H9 (cell line): ENCODE measurements at regions not wholly inside any gene's neighbourhood (a gene's known extent, or its start where the extent isn't known, plus 50 kb on each side); places are given as distances from the start of the nearest gene placed in this dataset.

Source experiments
- DNase-seq: peaks from one replicate; pipeline ENCODE4 v3.0.0-alpha.2; 2017
- H2AFZ ChIP-seq: one replicate; pipeline ENCODE4 v1.6.1; 2013; ENCODE audit warnings: mild to moderate bottlenecking, low read length, control low read depth, moderate library complexity
- H2AK5ac ChIP-seq: 2 replicates; pipeline ENCODE4 v1.6.1; 2013; ENCODE audit warnings: low read length, control low read depth, mixed read lengths; ENCODE audit not compliant: insufficient read length
- H2BK120ac ChIP-seq: one replicate; pipeline ENCODE4 v1.6.1; 2013; ENCODE audit warnings: low read depth, mild to moderate bottlenecking, low read length, control low read depth, inconsistent platforms; ENCODE audit not compliant: poor library complexity, severe bottlenecking
- H2BK12ac ChIP-seq: 2 replicates; pipeline ENCODE4 v1.6.1; 2013; ENCODE audit warnings: low read length, control low read depth, mixed read lengths, low read depth; ENCODE audit not compliant: insufficient read length
- H2BK15ac ChIP-seq: 2 replicates; pipeline ENCODE4 v1.6.1; 2013; ENCODE audit warnings: low read depth, low read length, control low read depth
- H2BK20ac ChIP-seq: one replicate; pipeline ENCODE4 v1.6.1; 2013; ENCODE audit warnings: low read depth, mild to moderate bottlenecking, low read length, control low read depth, inconsistent platforms; ENCODE audit not compliant: poor library complexity, severe bottlenecking
- H2BK5ac ChIP-seq: 2 replicates; pipeline ENCODE4 v1.6.1; 2013; ENCODE audit warnings: low read length, control low read depth, mixed read lengths; ENCODE audit not compliant: insufficient read length
- H3K14ac ChIP-seq: 2 replicates; pipeline ENCODE4 v1.6.1; 2013; ENCODE audit warnings: low read length, control low read depth; ENCODE audit not compliant: insufficient read depth
- H3K18ac ChIP-seq: 2 replicates; pipeline ENCODE4 v1.6.1; 2013; ENCODE audit warnings: low read depth, mild to moderate bottlenecking, mixed read lengths, low read length, control low read depth; ENCODE audit not compliant: insufficient read length
- H3K23ac ChIP-seq: 2 replicates; pipeline ENCODE4 v1.6.1; 2013; ENCODE audit warnings: low read length, control low read depth, mixed read lengths, low read depth; ENCODE audit not compliant: insufficient read length
- H3K23me2 ChIP-seq: 2 replicates; pipeline ENCODE4 v1.6.1; 2013; ENCODE audit warnings: low read depth, mild to moderate bottlenecking, mixed read lengths, low read length, control low read depth; ENCODE audit not compliant: insufficient read length, poor library complexity, severe bottlenecking
- H3K27ac ChIP-seq: 2 replicates; pipeline ENCODE4 v1.5.1; 2013; ENCODE audit warnings: low read length, control low read depth, mixed read lengths, low read depth; ENCODE audit not compliant: insufficient read length
- H3K27me3 ChIP-seq: 2 replicates; pipeline ENCODE4 v1.6.1; 2013; ENCODE audit warnings: low read length, control low read depth, inconsistent platforms; ENCODE audit not compliant: insufficient read depth
- H3K4ac ChIP-seq: 2 replicates; pipeline ENCODE4 v1.6.1; 2013; ENCODE audit warnings: low read depth, mild to moderate bottlenecking, control low read depth, inconsistent platforms, low read length, moderate library complexity
- H3K4me1 ChIP-seq: 2 replicates; pipeline ENCODE4 v1.6.1; 2013; ENCODE audit warnings: low read length, control low read depth, inconsistent platforms; ENCODE audit not compliant: insufficient read depth
- H3K4me2 ChIP-seq: 2 replicates; pipeline ENCODE4 v1.6.1; 2013; ENCODE audit warnings: low read length, control low read depth, mixed read lengths; ENCODE audit not compliant: insufficient read length, insufficient read depth
- H3K56ac ChIP-seq: 2 replicates; pipeline ENCODE4 v1.6.1; 2013; ENCODE audit warnings: low read depth, mild to moderate bottlenecking, mixed read lengths, low read length, control low read depth; ENCODE audit not compliant: insufficient read length
- H3K79me1 ChIP-seq: 2 replicates; pipeline ENCODE4 v1.6.1; 2013; ENCODE audit warnings: low read depth, mild to moderate bottlenecking, moderate library complexity, low read length, control low read depth, inconsistent platforms; ENCODE audit not compliant: insufficient read depth, poor library complexity, severe bottlenecking
- H3K79me2 ChIP-seq: 2 replicates; pipeline ENCODE4 v1.6.1; 2013; ENCODE audit warnings: low read length, control low read depth, inconsistent platforms; ENCODE audit not compliant: insufficient read depth
- H3K9ac ChIP-seq: 2 replicates; pipeline ENCODE4 v1.6.1; 2013; ENCODE audit warnings: low read length, control low read depth, mixed read lengths; ENCODE audit not compliant: insufficient read length; ENCODE audit errors: extremely low read depth
- H3K9me3 ChIP-seq: one replicate; pipeline ENCODE4 v1.6.1; 2013; ENCODE audit warnings: low read depth, low read length, inconsistent platforms; ENCODE audit not compliant: control insufficient read depth
- H3T11ph ChIP-seq: one replicate; pipeline ENCODE4 v1.6.1; 2013; ENCODE audit warnings: mild to moderate bottlenecking, low read length, control low read depth, inconsistent platforms
- H4K20me1 ChIP-seq: one replicate; pipeline ENCODE4 v1.6.1; 2013; ENCODE audit not compliant: control insufficient read depth, insufficient read length, insufficient read depth
- H4K5ac ChIP-seq: 2 replicates; pipeline ENCODE4 v1.6.1; 2013; ENCODE audit warnings: low read depth, mild to moderate bottlenecking, mixed read lengths, low read length, control low read depth; ENCODE audit not compliant: insufficient read length
- H4K8ac ChIP-seq: replicated peaks from 2 replicates; pipeline ENCODE4 v1.6.1; 2013; ENCODE audit warnings: low read length, control low read depth, mixed read lengths, low read depth; ENCODE audit not compliant: insufficient read length
- H4K91ac ChIP-seq: 2 replicates; pipeline ENCODE4 v1.6.1; 2013; ENCODE audit warnings: low read depth, mild to moderate bottlenecking, moderate library complexity, mixed read lengths, low read length, control low read depth; ENCODE audit not compliant: insufficient read length
- H3K27ac Mint-ChIP-seq, 3 experiments: 2 replicates in 2 of 3; 3 replicates in 1 of 3; pipeline ENCODE4 v1.8.0; 2020 to 2021; ENCODE audit warnings: mixed read lengths in 3 of 3, mild to moderate bottlenecking in 1 of 3, moderate library complexity in 1 of 3
- H3K27me3 Mint-ChIP-seq: 2 replicates; pipeline ENCODE4 v1.8.0; 2021; ENCODE audit warnings: low read depth, mild to moderate bottlenecking, moderate library complexity, mixed read lengths
- H3K36me3 Mint-ChIP-seq, 3 experiments: 2 replicates in 2 of 3; 3 replicates in 1 of 3; pipeline ENCODE4 v1.8.0; 2020 to 2021; ENCODE audit warnings: low read depth in 3 of 3, mixed read lengths in 3 of 3; ENCODE audit not compliant: insufficient read depth in 1 of 3
- H3K4me1 Mint-ChIP-seq, 2 experiments: 2 replicates each; pipeline ENCODE4 v1.8.0; 2020; ENCODE audit warnings: mixed read lengths in 2 of 2
- H3K4me3 Mint-ChIP-seq, 2 experiments: 2 replicates in 1 of 2; 3 replicates in 1 of 2; pipeline ENCODE4 v1.8.0; 2020 to 2021; ENCODE audit warnings: mild to moderate bottlenecking in 2 of 2, mixed read lengths in 2 of 2, moderate library complexity in 1 of 2
- H3K9me3 Mint-ChIP-seq, 2 experiments: 2 replicates in 1 of 2; 3 replicates in 1 of 2; pipeline ENCODE4 v1.8.0; 2020; ENCODE audit warnings: mild to moderate bottlenecking in 2 of 2, mixed read lengths in 2 of 2, moderate library complexity in 1 of 2
- CTCF ChIP-seq: fragments of 200-600 bp; sonication (generic); conservative IDR thresholded peaks from 3 replicates; pipeline ENCODE4 v1.8.0; 2021; ENCODE audit warnings: antibody characterized with exemption, mild to moderate bottlenecking
- WGBS: extraction: QIAGEN DNeasy Blood & Tissue Kit; methylation state at CpG from one replicate; pipeline ENCODE4 v1.1.7; 2013; ENCODE audit warnings: missing lambda C conversion rate, low lambda C conversion rate, mixed read lengths; ENCODE audit not compliant: insufficient read length; ENCODE audit errors: extremely low coverage; 5-methylcytosine and 5-hydroxymethylcytosine counted together

- no peaks in the 10 kb centered on the region for H3K4me1 ChIP-seq
- no peaks in the 10 kb centered on the region for H3K79me2 ChIP-seq
- H2BK5ac ChIP-seq, result no peak overlapping the region
- no peaks in the 10 kb centered on the region for H3K23me2 ChIP-seq
- H3K4ac ChIP-seq, result no peak overlapping the region
- H3K9me3 ChIP-seq, result no peaks in the 10 kb centered on the region
- no peaks in the 10 kb centered on the region for H3K79me1 ChIP-seq
- H4K8ac ChIP-seq, result no peak overlapping the region
- H2AFZ ChIP-seq, result no peak overlapping the region
- H2BK12ac ChIP-seq, result no peak overlapping the region
- H3T11ph ChIP-seq, result no peak overlapping the region
- no peak overlapping the region for H2BK120ac ChIP-seq
- no peak overlapping the region for H3K18ac ChIP-seq
- H4K91ac ChIP-seq, result no peak overlapping the region
- H3K27ac ChIP-seq, result no peak overlapping the region
- no peak overlapping the region for H3K4me2 ChIP-seq
- no peaks in the 10 kb centered on the region for H3K27me3 ChIP-seq
- no peak overlapping the region for H2AK5ac ChIP-seq
- no peak overlapping the region for H3K9ac ChIP-seq
- Mint-ChIP-seq H3K27me3 (no peaks in the 10 kb centered on the region), H3K4me3 (no peak overlapping the region), H3K36me3 (no peaks in the 10 kb centered on the region), H3K9me3 (no peaks in the 10 kb centered on the region), H3K4me1 (no peaks in the 10 kb centered on the region), H3K27ac (no peak overlapping the region)
- H3K23ac ChIP-seq, result no peak overlapping the region
- no peak for TF ChIP-seq CTCF
- no peak overlapping the region for H4K5ac ChIP-seq
- H2BK20ac ChIP-seq, result no peak overlapping the region
- no peak for DNase-seq
- no peak overlapping the region for H3K56ac ChIP-seq
- WGBS, result no CpG with 5 or more reads among the region's 1 CpG
- no peaks in the 10 kb centered on the region for H4K20me1 ChIP-seq
- no peak overlapping the region for H2BK15ac ChIP-seq
- H3K14ac ChIP-seq, result no peak overlapping the region
Measured at GRCh38 chr5:33254579-33254978, 186.2 kb upstream of the TARS1 start.
